Neural progenitor cell (in vitro differentiated cells): ENCODE measurements at regions not wholly inside any gene's neighbourhood (a gene's known extent, or its start where the extent isn't known, plus 50 kb on each side); places are given as distances from the start of the nearest gene placed in this dataset.

ENCODE experiments used
- DNase-seq: peaks from one replicate; pipeline ENCODE4 v3.0.0-alpha.2; 2016; ENCODE audit warnings: low spot score
- H2AFZ ChIP-seq: fragments of 200-600 bp; sonication (generic); replicated peaks from 2 replicates; pipeline ENCODE4 v1.6.1; 2016; ENCODE audit warnings: antibody characterized with exemption
- H3F3A ChIP-seq: fragments of 200-600 bp; sonication (generic); 2 replicates; pipeline ENCODE4 v1.6.1; 2016; ENCODE audit warnings: antibody characterized with exemption, low read depth
- H3K27ac ChIP-seq: fragments of 200-600 bp; sonication (generic); 2 replicates; pipeline ENCODE4 v1.5.1; 2016; ENCODE audit warnings: mild to moderate bottlenecking
- H3K27me3 ChIP-seq: fragments of 200-600 bp; sonication (generic); 2 replicates; pipeline ENCODE4 v1.6.1; 2016; ENCODE audit warnings: mild to moderate bottlenecking, moderate library complexity
- H3K36me3 ChIP-seq: fragments of 200-600 bp; sonication (generic); 2 replicates; pipeline ENCODE4 v1.5.1; 2016
- H3K4me1 ChIP-seq: fragments of 200-600 bp; sonication (generic); 2 replicates; pipeline ENCODE4 v1.6.1; 2016; ENCODE audit warnings: mixed run types
- H3K4me2 ChIP-seq: fragments of 200-600 bp; sonication (generic); 2 replicates; pipeline ENCODE4 v1.6.1; 2016
- H3K4me3 ChIP-seq: fragments of 200-600 bp; sonication (generic); 2 replicates; pipeline ENCODE4 v1.5.1; 2016
- H3K79me2 ChIP-seq: fragments of 200-600 bp; sonication (generic); 2 replicates; pipeline ENCODE4 v1.6.1; 2016; ENCODE audit warnings: low read depth
- H3K9ac ChIP-seq: fragments of 200-600 bp; sonication (generic); 2 replicates; pipeline ENCODE4 v1.6.1; 2016
- H3K9me3 ChIP-seq: fragments of 200-600 bp; sonication (generic); 2 replicates; pipeline ENCODE4 v1.5.1; 2016; ENCODE audit warnings: low read depth
- H4K20me1 ChIP-seq: fragments of 200-600 bp; sonication (generic); 2 replicates; pipeline ENCODE4 v1.6.1; 2016; ENCODE audit warnings: low read depth
- H3K27ac Mint-ChIP-seq: 3 replicates; pipeline ENCODE4 v1.8.0; 2021; ENCODE audit warnings: mixed read lengths
- H3K27me3 Mint-ChIP-seq: 2 replicates; pipeline ENCODE4 v1.8.0; 2022; ENCODE audit warnings: low read depth, mild to moderate bottlenecking, inconsistent platforms, moderate library complexity, mixed read lengths; ENCODE audit not compliant: insufficient read depth
- H3K36me3 Mint-ChIP-seq: 3 replicates; pipeline ENCODE4 v1.8.0; 2021; ENCODE audit warnings: mixed read lengths
- H3K4me1 Mint-ChIP-seq: 3 replicates; pipeline ENCODE4 v1.8.0; 2021; ENCODE audit warnings: mixed read lengths
- H3K4me3 Mint-ChIP-seq: 3 replicates; pipeline ENCODE4 v1.8.0; 2021; ENCODE audit warnings: mild to moderate bottlenecking, moderate library complexity, mixed read lengths
- H3K9me3 Mint-ChIP-seq: 3 replicates; pipeline ENCODE4 v1.8.0; 2020; ENCODE audit warnings: mixed read lengths
- EZH2 ChIP-seq: fragments of 200-600 bp; sonication (generic); IDR thresholded peaks from 2 replicates; pipeline ENCODE4 v1.6.1; 2017; ENCODE audit warnings: antibody characterized with exemption, mild to moderate bottlenecking, moderate library complexity
- EZH2phosphoT487 ChIP-seq: fragments of 200-600 bp; sonication (generic); IDR thresholded peaks from 2 replicates; pipeline ENCODE4 v1.6.1; 2017; ENCODE audit warnings: antibody characterized with exemption
- TF ChIP-seq, protein P1 (sequence below): fragments of 200-600 bp; sonication (generic); IDR thresholded peaks from 2 replicates; pipeline ENCODE4 v1.5.1; 2017; ENCODE audit warnings: antibody characterized with exemption, mild to moderate bottlenecking

DNA sequence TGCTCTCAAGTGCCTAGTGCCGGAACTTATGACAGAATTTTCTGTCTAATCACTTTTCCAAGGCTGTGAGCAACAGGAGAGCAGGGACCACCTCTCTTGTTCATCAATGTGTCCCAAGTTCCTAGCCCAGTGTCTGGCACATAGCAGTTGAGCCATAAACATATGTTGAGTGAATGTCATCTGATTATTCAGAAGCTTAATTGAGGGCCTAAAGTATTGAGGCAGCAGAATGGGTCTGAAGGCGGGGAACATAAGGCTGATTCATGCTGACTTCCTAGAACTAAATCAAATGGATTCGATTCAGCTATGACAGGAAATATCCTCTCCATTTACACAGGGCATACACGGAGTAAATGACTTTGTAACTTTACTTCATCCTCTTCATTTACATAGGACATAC is 438.0 kb upstream of the ZFHX3 start:
- Histone ChIP-seq H3K9me3 (no peaks in the 10 kb centered on the region), H3K27me3 (peaks cover 28% of the 10 kb centered on the region), H3F3A (no peaks in the 10 kb centered on the region), H3K9ac (no peak overlapping the region), H3K36me3 (no peaks in the 10 kb centered on the region), H3K4me1 (peaks cover 10% of the 10 kb centered on the region), H3K27ac (no peak overlapping the region), H2AFZ (no peak overlapping the region), H4K20me1 (no peaks in the 10 kb centered on the region), H3K79me2 (no peaks in the 10 kb centered on the region), H3K4me3 (no peak overlapping the region), H3K4me2 (no peak overlapping the region)
- TF ChIP-seq, protein P1, sequence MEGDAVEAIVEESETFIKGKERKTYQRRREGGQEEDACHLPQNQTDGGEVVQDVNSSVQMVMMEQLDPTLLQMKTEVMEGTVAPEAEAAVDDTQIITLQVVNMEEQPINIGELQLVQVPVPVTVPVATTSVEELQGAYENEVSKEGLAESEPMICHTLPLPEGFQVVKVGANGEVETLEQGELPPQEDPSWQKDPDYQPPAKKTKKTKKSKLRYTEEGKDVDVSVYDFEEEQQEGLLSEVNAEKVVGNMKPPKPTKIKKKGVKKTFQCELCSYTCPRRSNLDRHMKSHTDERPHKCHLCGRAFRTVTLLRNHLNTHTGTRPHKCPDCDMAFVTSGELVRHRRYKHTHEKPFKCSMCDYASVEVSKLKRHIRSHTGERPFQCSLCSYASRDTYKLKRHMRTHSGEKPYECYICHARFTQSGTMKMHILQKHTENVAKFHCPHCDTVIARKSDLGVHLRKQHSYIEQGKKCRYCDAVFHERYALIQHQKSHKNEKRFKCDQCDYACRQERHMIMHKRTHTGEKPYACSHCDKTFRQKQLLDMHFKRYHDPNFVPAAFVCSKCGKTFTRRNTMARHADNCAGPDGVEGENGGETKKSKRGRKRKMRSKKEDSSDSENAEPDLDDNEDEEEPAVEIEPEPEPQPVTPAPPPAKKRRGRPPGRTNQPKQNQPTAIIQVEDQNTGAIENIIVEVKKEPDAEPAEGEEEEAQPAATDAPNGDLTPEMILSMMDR = no peak
- TF ChIP-seq EZH2phosphoT487 = no peak
- no peak for TF ChIP-seq EZH2
- H3K4me3 Mint-ChIP-seq = no peak overlapping the region
- H3K4me1 Mint-ChIP-seq = peaks cover 19% of the 10 kb centered on the region
- peaks cover 2% of the 10 kb centered on the region for H3K9me3 Mint-ChIP-seq
- H3K27me3 Mint-ChIP-seq = peaks cover 4% of the 10 kb centered on the region
- DNase-seq = no peak
- no peaks in the 10 kb centered on the region for H3K36me3 Mint-ChIP-seq
- H3K27ac Mint-ChIP-seq = no peak overlapping the region

DNA sequence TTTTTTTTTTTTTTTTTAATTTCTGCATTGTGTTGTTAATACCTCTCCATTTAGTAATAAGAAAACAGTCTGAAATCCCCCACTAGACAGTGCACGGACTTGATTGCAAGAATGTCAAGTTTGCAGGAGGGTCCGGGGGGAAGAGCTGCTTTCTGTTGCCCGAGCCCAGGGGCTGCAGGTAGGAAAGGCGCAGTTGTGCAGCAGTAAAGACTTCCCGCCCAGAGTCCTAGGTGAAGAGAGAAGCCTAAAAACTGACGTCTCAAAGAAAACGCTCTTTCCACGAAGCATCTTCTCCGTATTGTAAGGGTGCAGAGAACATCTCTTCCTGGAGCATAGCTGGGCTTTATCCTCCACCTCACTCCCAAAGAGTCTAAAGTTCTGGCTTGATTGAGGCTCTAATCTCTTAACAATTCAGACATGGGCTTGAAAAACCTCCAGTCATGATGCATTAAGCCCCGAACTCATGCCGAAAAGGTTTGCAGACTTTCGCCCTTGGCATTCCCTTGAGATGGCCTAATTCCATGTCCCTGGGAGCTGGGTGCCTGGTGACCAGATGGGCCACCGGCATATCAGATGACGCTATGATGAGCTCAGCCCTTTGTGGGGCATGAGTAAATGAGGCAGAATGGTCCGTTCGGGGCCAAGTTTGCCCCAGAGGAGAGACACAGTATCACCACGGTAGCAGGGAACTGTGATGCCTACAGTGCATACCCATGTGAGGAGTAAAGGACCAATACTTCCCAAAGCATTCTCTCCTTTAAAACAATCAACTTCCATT is 436.2 kb upstream of the ZFHX3 start:
- H3F3A ChIP-seq = no peaks in the 10 kb centered on the region
- TF ChIP-seq EZH2phosphoT487 = no peak
- TF ChIP-seq EZH2 = no peak
- TF ChIP-seq, protein P1 = no peak
- H3K79me2 ChIP-seq = no peaks in the 10 kb centered on the region
- no peak overlapping the region for H3K27ac Mint-ChIP-seq
- peaks cover 28% of the 10 kb centered on the region for H3K27me3 ChIP-seq
- H3K36me3 ChIP-seq = no peaks in the 10 kb centered on the region
- H3K4me3 ChIP-seq = no peak overlapping the region
- no peaks in the 10 kb centered on the region for H3K36me3 Mint-ChIP-seq
- no peaks in the 10 kb centered on the region for H3K9me3 ChIP-seq
- H3K27me3 Mint-ChIP-seq = peaks cover 8% of the 10 kb centered on the region
- H3K9ac ChIP-seq = no peak overlapping the region
- peaks cover 10% of the 10 kb centered on the region for H3K4me1 ChIP-seq
- no peak for DNase-seq
- peaks cover 21% of the 10 kb centered on the region for H3K4me1 Mint-ChIP-seq
- H3K9me3 Mint-ChIP-seq = peaks cover 2% of the 10 kb centered on the region
- no peaks in the 10 kb centered on the region for H4K20me1 ChIP-seq
- no peak overlapping the region for H3K4me2 ChIP-seq
- no peak overlapping the region for H3K27ac ChIP-seq
- H3K4me3 Mint-ChIP-seq = no peak overlapping the region
- H2AFZ ChIP-seq = no peak overlapping the region

DNA sequence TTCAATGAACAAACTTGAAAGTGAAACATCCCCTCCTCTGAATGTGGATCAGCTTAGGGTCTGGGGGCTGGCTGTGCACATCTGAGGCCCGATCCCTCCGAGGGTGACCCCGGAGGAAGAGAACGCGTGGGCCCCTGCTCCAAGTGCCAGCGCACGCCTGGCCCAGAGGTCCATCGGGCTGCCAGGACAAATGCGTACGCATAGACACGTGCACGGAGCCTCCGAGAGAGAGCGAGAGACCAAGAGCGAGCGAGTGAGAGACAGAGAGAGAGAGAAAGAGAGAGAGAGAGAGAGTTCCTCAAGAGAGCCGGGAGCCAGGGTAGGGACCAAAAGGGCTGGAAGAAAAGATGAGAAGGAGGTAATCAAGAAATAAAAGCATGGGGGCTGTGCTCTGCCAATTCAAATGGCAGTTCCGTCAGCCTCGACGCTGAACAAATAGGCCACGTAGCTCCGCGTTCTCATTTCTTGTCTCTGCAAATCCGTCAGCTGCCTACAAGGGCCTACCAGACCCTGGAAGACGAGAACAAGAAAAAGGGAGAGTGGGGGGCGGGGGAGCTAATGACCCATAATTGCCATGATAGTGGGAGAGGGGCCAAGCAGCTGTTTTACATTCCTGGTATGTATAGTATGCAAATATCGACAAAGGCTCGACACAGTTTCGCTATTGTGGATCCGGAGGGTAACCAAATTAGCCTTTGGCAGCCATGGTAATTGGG is 435.3 kb upstream of the ZFHX3 start:
- H3K27me3 Mint-ChIP-seq = peaks cover 8% of the 10 kb centered on the region
- peak overlapping the region; percentile 17 for H3K4me3 ChIP-seq
- no peak overlapping the region for H3K4me3 Mint-ChIP-seq
- H3K36me3 Mint-ChIP-seq = no peaks in the 10 kb centered on the region
- H3K4me2 ChIP-seq = peak overlapping the region; percentile 46
- H3K9me3 ChIP-seq = no peaks in the 10 kb centered on the region
- TF ChIP-seq EZH2 = no peak
- TF ChIP-seq, protein P1 = no peak
- no peak for TF ChIP-seq EZH2phosphoT487
- no peaks in the 10 kb centered on the region for H3K36me3 ChIP-seq
- DNase-seq = peak; percentile 53
- H3K9ac ChIP-seq = no peak overlapping the region
- peak overlapping the region; percentile 89 for H2AFZ ChIP-seq
- H3K27ac Mint-ChIP-seq = no peak overlapping the region
- no peaks in the 10 kb centered on the region for H3K79me2 ChIP-seq
- peaks cover 2% of the 10 kb centered on the region for H3K9me3 Mint-ChIP-seq
- peaks cover 21% of the 10 kb centered on the region for H3K4me1 Mint-ChIP-seq
- no peak overlapping the region for H3K27ac ChIP-seq
- H3K27me3 ChIP-seq = peaks cover 28% of the 10 kb centered on the region
- no peaks in the 10 kb centered on the region for H4K20me1 ChIP-seq
- no peaks in the 10 kb centered on the region for H3F3A ChIP-seq
- peaks cover 10% of the 10 kb centered on the region for H3K4me1 ChIP-seq
